Stomach (tissue), 4 donors: ENCODE measurements at regions not wholly inside any gene's neighbourhood (a gene's known extent, or its start where the extent isn't known, plus 50 kb on each side); places are given as distances from the start of the nearest gene placed in this dataset.

Source experiments
- CTCF ChIP-seq, 7 experiments: fragments of 450-650 bp in 4 of 7; fragments of 200-600 bp in 3 of 7; sonication (generic) in 3 of 7; IDR thresholded peaks; one replicate each; pipeline ENCODE4 v1.5.1; 2016 to 2019; ENCODE audit warnings: antibody characterized with exemption in 7 of 7, control low read depth in 2 of 7, mild to moderate bottlenecking in 1 of 7
- EP300 ChIP-seq: sonication (generic); formaldehyde crosslinking; IDR thresholded peaks from one replicate; pipeline ENCODE4 v1.6.1; 2017; ENCODE audit warnings: antibody characterized with exemption
- POLR2AphosphoS5 ChIP-seq, 3 donors: sonication (generic); formaldehyde crosslinking; IDR thresholded peaks; one replicate each; pipeline ENCODE4 v1.6.1; 2016; ENCODE audit warnings: antibody characterized with exemption in 3 of 3

- no peak for TF ChIP-seq CTCF (IDR thresholded peaks at IDR 0.05)
- no peak for TF ChIP-seq EP300
- no peak for TF ChIP-seq POLR2AphosphoS5 (IDR thresholded peaks at IDR 0.05)
Observed at GRCh38 chr16:9345880-9346279, 254.4 kb downstream of the HAPSTR1 start.
